ENCODE measurements at regions not wholly inside any gene's neighbourhood (a gene's known extent, or its start where the extent isn't known, plus 50 kb on each side); places are given as distances from the start of the nearest gene placed in this dataset.

DNA sequence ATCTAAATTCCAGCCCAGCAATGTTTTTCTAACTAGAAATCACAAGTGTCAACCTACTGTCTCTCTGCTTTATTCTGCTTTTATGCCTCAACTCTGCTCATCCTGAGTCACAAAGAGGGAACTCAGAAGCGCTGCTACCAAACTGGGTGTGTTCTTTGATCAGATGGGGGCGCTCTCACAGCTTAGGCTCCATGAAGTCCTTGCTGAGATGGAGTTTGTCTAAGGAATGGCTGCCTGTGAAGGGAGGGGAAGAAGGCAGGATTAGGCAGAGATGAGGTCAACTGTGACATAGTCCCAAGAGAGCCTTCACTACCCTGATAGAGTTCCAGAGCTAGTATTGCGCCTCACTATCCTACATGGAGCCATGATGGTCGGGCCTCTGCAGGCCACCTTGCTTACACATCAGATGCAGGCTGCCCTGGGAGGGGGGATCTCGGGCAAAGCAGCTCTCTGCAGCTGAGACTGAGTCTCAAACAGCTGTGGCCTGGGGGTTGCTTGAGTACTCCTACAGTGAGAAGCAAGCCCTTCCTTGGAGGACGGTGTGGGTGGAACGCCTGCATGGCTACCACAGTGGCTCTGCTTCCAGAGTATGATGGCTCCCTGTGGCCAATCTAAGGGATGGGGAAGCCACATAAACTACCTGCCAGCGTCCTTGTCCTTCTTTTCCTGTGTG lies 219.9 kb downstream of the CCNG2 start:
- Histone ChIP-seq H3K9me3 (ENCODE audit: control insufficient read depth, low read depth, low read length) (no peaks in the 10 kb centered on the region), H4K8ac (replicated peaks; ENCODE audit: insufficient read length, low read depth, low read length) (no peak overlapping the region), H4K20me1 (ENCODE audit: control insufficient read depth, insufficient read depth, insufficient read length) (no peaks in the 10 kb centered on the region), H3K79me2 (ENCODE audit: insufficient read depth, low read length) (no peaks in the 10 kb centered on the region), H4K5ac (ENCODE audit: insufficient read length, low read depth, low read length) (no peak overlapping the region), H2BK15ac (ENCODE audit: low read depth, low read length) (no peak overlapping the region), H3K4ac (ENCODE audit: low read depth, low read length) (no peak overlapping the region), H3K27ac (ENCODE audit: insufficient read length, low read depth, low read length) (no peak overlapping the region), H2BK120ac (ENCODE audit: low read depth, low read length, poor library complexity, severe bottlenecking) (no peak overlapping the region), H3K4me1 (ENCODE audit: insufficient read depth, low read length) (no peaks in the 10 kb centered on the region), H2AK5ac (ENCODE audit: insufficient read length, low read length) (no peak overlapping the region), H3K18ac (ENCODE audit: insufficient read length, low read depth, low read length) (no peak overlapping the region), H4K91ac (ENCODE audit: insufficient read length, low read depth, low read length) (no peak overlapping the region), H2BK20ac (ENCODE audit: low read depth, low read length, poor library complexity, severe bottlenecking) (no peak overlapping the region), H3K14ac (ENCODE audit: insufficient read depth, low read length) (no peak overlapping the region), H3T11ph (ENCODE audit: low read length) (no peak overlapping the region), H2BK12ac (ENCODE audit: insufficient read length, low read depth, low read length) (no peak overlapping the region), H3K9ac (ENCODE audit: extremely low read depth, insufficient read length, low read length) (no peak overlapping the region), H3K4me2 (ENCODE audit: insufficient read depth, insufficient read length, low read length) (no peak overlapping the region), H2AFZ (ENCODE audit: low read length) (no peak overlapping the region), H3K23me2 (ENCODE audit: insufficient read length, low read depth, low read length, poor library complexity, severe bottlenecking) (no peaks in the 10 kb centered on the region), H3K56ac (ENCODE audit: insufficient read length, low read depth, low read length) (no peak overlapping the region), H3K79me1 (ENCODE audit: insufficient read depth, low read depth, low read length, poor library complexity, severe bottlenecking) (no peaks in the 10 kb centered on the region), H3K23ac (ENCODE audit: insufficient read length, low read depth, low read length) (no peak overlapping the region), H2BK5ac (ENCODE audit: insufficient read length, low read length) (no peak overlapping the region), H3K27me3 (ENCODE audit: insufficient read depth, low read length) (no peaks in the 10 kb centered on the region)
- no peak overlapping the region for H3K27ac Mint-ChIP-seq
- H3K4me3 Mint-ChIP-seq = no peak overlapping the region
- TF ChIP-seq, protein P1, sequence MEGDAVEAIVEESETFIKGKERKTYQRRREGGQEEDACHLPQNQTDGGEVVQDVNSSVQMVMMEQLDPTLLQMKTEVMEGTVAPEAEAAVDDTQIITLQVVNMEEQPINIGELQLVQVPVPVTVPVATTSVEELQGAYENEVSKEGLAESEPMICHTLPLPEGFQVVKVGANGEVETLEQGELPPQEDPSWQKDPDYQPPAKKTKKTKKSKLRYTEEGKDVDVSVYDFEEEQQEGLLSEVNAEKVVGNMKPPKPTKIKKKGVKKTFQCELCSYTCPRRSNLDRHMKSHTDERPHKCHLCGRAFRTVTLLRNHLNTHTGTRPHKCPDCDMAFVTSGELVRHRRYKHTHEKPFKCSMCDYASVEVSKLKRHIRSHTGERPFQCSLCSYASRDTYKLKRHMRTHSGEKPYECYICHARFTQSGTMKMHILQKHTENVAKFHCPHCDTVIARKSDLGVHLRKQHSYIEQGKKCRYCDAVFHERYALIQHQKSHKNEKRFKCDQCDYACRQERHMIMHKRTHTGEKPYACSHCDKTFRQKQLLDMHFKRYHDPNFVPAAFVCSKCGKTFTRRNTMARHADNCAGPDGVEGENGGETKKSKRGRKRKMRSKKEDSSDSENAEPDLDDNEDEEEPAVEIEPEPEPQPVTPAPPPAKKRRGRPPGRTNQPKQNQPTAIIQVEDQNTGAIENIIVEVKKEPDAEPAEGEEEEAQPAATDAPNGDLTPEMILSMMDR (conservative IDR thresholded peaks at IDR 0.05) = peak; percentile 56
- peaks cover 25 to 27% of the 10 kb centered on the region in 2 experiments for H3K4me1 Mint-ChIP-seq
- H3K36me3 Mint-ChIP-seq (ENCODE audit: insufficient read depth in 1 of 3, low read depth in 3 of 3) = no peaks in the 10 kb centered on the region
- peaks cover 2% of the 10 kb centered on the region; the same call in 1 of the 2 replicates for H3K27me3 Mint-ChIP-seq (ENCODE audit: low read depth)
- WGBS (ENCODE audit: extremely low coverage, insufficient read length, low lambda C conversion rate) = no CpG with 5 or more reads among the region's 8 CpGs
- DNase-seq = peak; percentile 48
- no peaks in the 10 kb centered on the region for H3K9me3 Mint-ChIP-seq
